ENCODE measurements at regions not wholly inside any gene's neighbourhood (a gene's known extent, or its start where the extent isn't known, plus 50 kb on each side); places are given as distances from the start of the nearest gene placed in this dataset.

- Histone ChIP-seq H3K27me3 (ENCODE audit: control insufficient read depth in 1 of 2, insufficient read depth in 2 of 2, low read length in 2 of 2) (no peaks in the 10 kb centered on the region), H3K27ac (ENCODE audit: low read depth, low read length) (no peak overlapping the region), H3K9ac (ENCODE audit: low read length) (no peak overlapping the region), H3K9me3 (ENCODE audit: low read length) (no peaks in the 10 kb centered on the region), H3K4me3 (ENCODE audit: low read depth in 1 of 2, low read length in 2 of 2) (no peak overlapping the region), H3K36me3 (ENCODE audit: insufficient read depth, low read length) (no peaks in the 10 kb centered on the region), H3K4me1 (ENCODE audit: insufficient read depth, low read length) (no peaks in the 10 kb centered on the region)
Observed at GRCh38 chr12:68515793-68516192, 94.9 kb upstream of the RAP1B start.

- no peak overlapping the region for H3K27ac ChIP-seq (ENCODE audit: low read depth, low read length)
- H3K9me3 ChIP-seq (ENCODE audit: low read length), result no peaks in the 10 kb centered on the region
- no peaks in the 10 kb centered on the region for H3K36me3 ChIP-seq (ENCODE audit: insufficient read depth, low read length)
- H3K4me3 ChIP-seq (ENCODE audit: low read depth in 1 of 2, low read length in 2 of 2), result no peak overlapping the region
- no peak overlapping the region for H3K9ac ChIP-seq (ENCODE audit: low read length)
- H3K4me1 ChIP-seq (ENCODE audit: insufficient read depth, low read length), result peaks cover 3% of the 10 kb centered on the region
- no peaks in the 10 kb centered on the region for H3K27me3 ChIP-seq (ENCODE audit: control insufficient read depth in 1 of 2, insufficient read depth in 2 of 2, low read length in 2 of 2)
Observed at GRCh38 chr12:68521321-68521839, 89.3 kb upstream of the RAP1B start.

GRCh38 chr12:68521848-68522502 lies 88.7 kb upstream of the RAP1B start:
- H3K27me3 ChIP-seq (ENCODE audit: control insufficient read depth in 1 of 2, insufficient read depth in 2 of 2, low read length in 2 of 2), result no peaks in the 10 kb centered on the region
- no peaks in the 10 kb centered on the region for H3K36me3 ChIP-seq (ENCODE audit: insufficient read depth, low read length)
- no peaks in the 10 kb centered on the region for H3K9me3 ChIP-seq (ENCODE audit: low read length)
- peaks cover 3% of the 10 kb centered on the region for H3K4me1 ChIP-seq (ENCODE audit: insufficient read depth, low read length)
- no peak overlapping the region for H3K4me3 ChIP-seq (ENCODE audit: low read depth in 1 of 2, low read length in 2 of 2)
- H3K9ac ChIP-seq (ENCODE audit: low read length), result no peak overlapping the region
- H3K27ac ChIP-seq (ENCODE audit: low read depth, low read length), result no peak overlapping the region

DNA sequence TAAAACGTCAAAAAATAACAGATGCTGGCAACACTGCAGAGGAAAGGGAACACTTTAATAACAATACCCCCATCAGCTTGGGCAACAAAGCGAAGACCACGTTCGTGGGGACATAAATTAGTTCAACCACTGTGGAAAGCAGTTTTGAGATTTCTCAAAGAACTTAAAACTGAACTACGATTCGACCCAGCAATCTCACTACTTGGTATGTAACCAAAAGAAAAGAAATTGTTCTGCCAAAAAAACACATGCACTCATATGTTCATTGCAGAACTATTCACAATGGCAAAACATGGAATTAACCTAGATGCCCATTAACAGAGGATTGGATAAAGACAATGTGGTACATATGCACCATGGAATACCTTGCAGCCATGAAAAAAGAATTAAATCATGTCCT lies 81.2 kb upstream of the RAP1B start:
- H3K27ac ChIP-seq (ENCODE audit: low read depth, low read length), result no peak overlapping the region
- peaks cover 9% of the 10 kb centered on the region for H3K4me1 ChIP-seq (ENCODE audit: insufficient read depth, low read length)
- H3K36me3 ChIP-seq (ENCODE audit: insufficient read depth, low read length), result no peaks in the 10 kb centered on the region
- H3K4me3 ChIP-seq (ENCODE audit: low read depth in 1 of 2, low read length in 2 of 2), result no peak overlapping the region
- H3K9ac ChIP-seq (ENCODE audit: low read length), result no peak overlapping the region
- no peaks in the 10 kb centered on the region for H3K9me3 ChIP-seq (ENCODE audit: low read length)
- no peaks in the 10 kb centered on the region for H3K27me3 ChIP-seq (ENCODE audit: control insufficient read depth in 1 of 2, insufficient read depth in 2 of 2, low read length in 2 of 2)

DNA sequence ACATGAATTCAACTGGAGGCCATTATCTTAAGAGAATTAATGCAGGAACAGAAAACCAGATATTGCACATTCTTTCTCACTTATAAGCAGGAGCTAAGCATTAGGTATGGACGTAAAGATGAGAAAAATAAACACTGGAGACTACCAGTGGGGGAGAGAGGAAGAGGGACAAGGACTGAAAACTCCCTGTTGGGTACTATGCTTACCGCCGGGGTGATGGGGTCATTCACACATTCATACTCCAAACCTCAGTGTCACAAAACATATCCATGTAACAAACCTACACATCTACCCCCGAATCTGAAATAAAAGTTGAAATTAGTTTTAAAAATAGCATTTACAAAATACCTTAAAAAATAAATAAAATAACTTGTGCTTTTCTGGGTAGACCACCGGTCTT lies 80.8 kb upstream of the RAP1B start:
- H3K4me1 ChIP-seq (ENCODE audit: insufficient read depth, low read length), result peaks cover 9% of the 10 kb centered on the region
- no peak overlapping the region for H3K4me3 ChIP-seq (ENCODE audit: low read depth in 1 of 2, low read length in 2 of 2)
- H3K27ac ChIP-seq (ENCODE audit: low read depth, low read length), result no peak overlapping the region
- no peaks in the 10 kb centered on the region for H3K36me3 ChIP-seq (ENCODE audit: insufficient read depth, low read length)
- no peaks in the 10 kb centered on the region for H3K27me3 ChIP-seq (ENCODE audit: control insufficient read depth in 1 of 2, insufficient read depth in 2 of 2, low read length in 2 of 2)
- H3K9ac ChIP-seq (ENCODE audit: low read length), result no peak overlapping the region
- H3K9me3 ChIP-seq (ENCODE audit: low read length), result no peaks in the 10 kb centered on the region

GRCh38 chr12:68530299-68530698 lies 80.4 kb upstream of the RAP1B start:
- H3K27me3 ChIP-seq (ENCODE audit: control insufficient read depth in 1 of 2, insufficient read depth in 2 of 2, low read length in 2 of 2), result no peaks in the 10 kb centered on the region
- no peaks in the 10 kb centered on the region for H3K9me3 ChIP-seq (ENCODE audit: low read length)
- no peak overlapping the region for H3K4me3 ChIP-seq (ENCODE audit: low read depth in 1 of 2, low read length in 2 of 2)
- H3K4me1 ChIP-seq (ENCODE audit: insufficient read depth, low read length), result peaks cover 9% of the 10 kb centered on the region
- no peaks in the 10 kb centered on the region for H3K36me3 ChIP-seq (ENCODE audit: insufficient read depth, low read length)
- H3K27ac ChIP-seq (ENCODE audit: low read depth, low read length), result no peak overlapping the region
- no peak overlapping the region for H3K9ac ChIP-seq (ENCODE audit: low read length)

DNA sequence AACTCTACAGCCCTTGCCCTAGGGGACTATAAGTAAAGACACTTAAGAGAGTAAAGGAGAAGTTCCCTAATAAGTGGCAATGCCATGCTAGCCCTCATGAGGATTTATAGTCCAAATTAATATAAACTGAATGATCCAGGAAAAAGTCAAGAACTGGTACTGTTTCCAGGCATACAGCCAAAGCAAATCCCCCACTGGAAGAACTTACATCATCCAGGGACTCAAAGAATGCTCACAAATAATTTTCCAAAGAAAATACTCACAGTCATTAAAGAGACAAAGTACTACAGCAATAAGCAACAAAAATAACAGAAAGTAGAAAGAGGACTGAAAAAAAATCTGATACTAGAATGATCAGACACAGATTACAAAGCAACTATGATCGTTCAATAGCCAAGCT lies 79.7 kb upstream of the RAP1B start:
- no peaks in the 10 kb centered on the region for H3K27me3 ChIP-seq (ENCODE audit: control insufficient read depth in 1 of 2, insufficient read depth in 2 of 2, low read length in 2 of 2)
- H3K9me3 ChIP-seq (ENCODE audit: low read length), result no peaks in the 10 kb centered on the region
- no peak overlapping the region for H3K9ac ChIP-seq (ENCODE audit: low read length)
- H3K36me3 ChIP-seq (ENCODE audit: insufficient read depth, low read length), result no peaks in the 10 kb centered on the region
- H3K4me1 ChIP-seq (ENCODE audit: insufficient read depth, low read length), result peaks cover 9% of the 10 kb centered on the region
- H3K4me3 ChIP-seq (ENCODE audit: low read depth in 1 of 2, low read length in 2 of 2), result no peak overlapping the region
- no peak overlapping the region for H3K27ac ChIP-seq (ENCODE audit: low read depth, low read length)

DNA sequence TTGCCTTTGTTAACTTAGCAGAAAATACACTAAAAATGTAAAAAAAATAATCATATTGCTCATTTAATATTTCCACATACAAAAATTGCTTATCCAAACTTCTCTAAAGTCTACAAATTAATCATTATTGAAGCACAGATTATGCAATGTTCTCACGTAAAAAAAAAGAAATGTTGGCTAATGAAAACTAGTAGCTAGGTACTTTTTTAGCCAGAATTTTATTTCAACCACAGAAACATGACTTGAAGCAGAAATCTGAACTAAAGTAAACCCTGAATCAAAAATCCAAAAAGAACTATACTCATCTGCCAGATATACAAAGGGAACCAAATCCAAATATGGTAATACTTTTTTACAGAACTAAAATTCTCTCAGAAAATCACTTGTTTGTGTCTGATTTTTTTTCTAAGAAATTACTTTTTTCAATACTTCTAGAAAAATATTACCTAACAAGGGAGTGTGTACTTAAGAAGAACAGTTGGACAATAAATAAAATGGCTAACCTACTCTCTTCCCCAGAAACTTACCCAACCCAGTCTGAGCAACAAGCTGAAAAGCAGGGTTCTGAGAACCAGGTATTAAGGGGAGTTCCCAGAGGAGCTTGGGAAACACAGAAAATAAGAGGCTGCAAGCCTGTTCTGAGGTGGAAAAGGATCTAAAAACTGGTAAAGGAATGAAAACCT lies 78.4 kb upstream of the RAP1B start:
- H3K4me3 ChIP-seq (ENCODE audit: low read depth in 1 of 2, low read length in 2 of 2), result no peak overlapping the region
- no peak overlapping the region for H3K27ac ChIP-seq (ENCODE audit: low read depth, low read length)
- H3K4me1 ChIP-seq (ENCODE audit: insufficient read depth, low read length), result peaks cover 9% of the 10 kb centered on the region
- no peaks in the 10 kb centered on the region for H3K27me3 ChIP-seq (ENCODE audit: control insufficient read depth in 1 of 2, insufficient read depth in 2 of 2, low read length in 2 of 2)
- no peaks in the 10 kb centered on the region for H3K9me3 ChIP-seq (ENCODE audit: low read length)
- H3K9ac ChIP-seq (ENCODE audit: low read length), result no peak overlapping the region
- no peaks in the 10 kb centered on the region for H3K36me3 ChIP-seq (ENCODE audit: insufficient read depth, low read length)

DNA sequence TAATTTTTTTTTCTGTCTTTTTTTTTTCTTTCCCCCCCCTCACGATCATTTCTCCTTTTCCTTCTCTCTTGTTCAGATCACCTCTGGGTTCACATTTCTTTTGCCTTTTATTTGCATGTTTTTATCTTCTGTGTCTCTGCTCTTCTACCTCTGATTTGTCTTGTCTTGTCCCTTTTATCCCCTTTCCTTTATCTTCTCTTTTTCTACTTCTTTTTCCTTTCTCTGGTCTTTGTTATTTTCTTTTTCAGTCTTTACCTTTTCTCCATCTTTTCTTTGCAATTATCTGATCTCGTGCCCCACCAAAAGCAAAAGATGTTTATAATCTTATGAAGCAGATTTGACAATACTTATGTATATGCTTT lies 77.8 kb upstream of the RAP1B start:
- H3K27ac ChIP-seq (ENCODE audit: low read depth, low read length), result no peak overlapping the region
- H3K27me3 ChIP-seq (ENCODE audit: control insufficient read depth in 1 of 2, insufficient read depth in 2 of 2, low read length in 2 of 2), result no peaks in the 10 kb centered on the region
- no peaks in the 10 kb centered on the region for H3K36me3 ChIP-seq (ENCODE audit: insufficient read depth, low read length)
- H3K4me1 ChIP-seq (ENCODE audit: insufficient read depth, low read length), result peaks cover 9% of the 10 kb centered on the region
- H3K4me3 ChIP-seq (ENCODE audit: low read depth in 1 of 2, low read length in 2 of 2), result no peak overlapping the region
- no peaks in the 10 kb centered on the region for H3K9me3 ChIP-seq (ENCODE audit: low read length)
- no peak overlapping the region for H3K9ac ChIP-seq (ENCODE audit: low read length)

DNA sequence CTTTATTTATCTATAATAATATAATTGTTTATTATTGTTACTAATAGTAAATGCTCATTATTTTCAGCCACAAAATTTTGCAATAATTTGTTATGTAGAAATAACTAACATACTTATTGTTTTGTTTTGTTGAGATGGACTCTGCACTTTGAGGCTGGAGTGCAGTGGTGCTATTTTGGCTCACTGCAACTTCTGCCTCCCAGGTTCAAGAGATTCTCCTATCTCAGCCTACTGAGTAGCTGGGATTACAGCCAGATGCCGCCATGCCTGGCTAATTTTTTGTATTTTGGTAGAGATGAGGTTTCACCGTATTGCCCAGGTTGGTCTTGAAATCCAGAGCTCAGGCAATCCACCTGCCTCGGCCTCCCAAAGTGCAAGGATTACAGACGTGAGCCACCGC lies 76.6 kb upstream of the RAP1B start:
- H3K9ac ChIP-seq (ENCODE audit: low read length), result no peak overlapping the region
- peaks cover 18% of the 10 kb centered on the region for H3K4me1 ChIP-seq (ENCODE audit: insufficient read depth, low read length)
- H3K27ac ChIP-seq (ENCODE audit: low read depth, low read length), result no peak overlapping the region
- H3K9me3 ChIP-seq (ENCODE audit: low read length), result no peaks in the 10 kb centered on the region
- no peaks in the 10 kb centered on the region for H3K27me3 ChIP-seq (ENCODE audit: control insufficient read depth in 1 of 2, insufficient read depth in 2 of 2, low read length in 2 of 2)
- H3K4me3 ChIP-seq (ENCODE audit: low read depth in 1 of 2, low read length in 2 of 2), result no peak overlapping the region
- H3K36me3 ChIP-seq (ENCODE audit: insufficient read depth, low read length), result no peaks in the 10 kb centered on the region

DNA sequence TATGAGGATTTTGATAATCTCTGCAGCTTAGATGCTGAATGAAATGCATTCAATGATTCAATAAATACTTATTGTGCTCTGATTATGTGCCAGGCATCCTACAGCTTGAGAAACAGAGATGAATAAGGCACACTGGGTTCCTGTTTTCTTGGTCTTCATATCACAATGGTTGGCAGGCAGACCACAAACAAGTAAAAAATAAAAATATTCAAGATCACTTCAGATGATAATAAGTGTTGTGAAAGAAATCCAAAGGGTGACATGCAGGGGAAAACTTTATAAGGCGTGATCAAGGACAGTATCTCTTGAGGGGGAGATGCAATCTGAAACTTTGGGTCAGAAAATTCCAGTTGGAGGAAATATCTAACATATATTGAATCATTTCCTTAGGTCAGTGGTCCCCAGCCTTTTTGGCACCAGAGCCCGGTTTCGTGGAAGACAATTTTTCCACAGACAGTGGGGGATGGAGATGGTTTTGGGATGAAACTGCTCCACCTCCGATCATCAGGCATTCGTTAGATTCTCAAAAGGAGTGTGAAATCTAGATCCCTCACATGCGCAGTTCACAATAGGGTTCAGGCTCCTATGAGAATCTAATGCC lies 73.7 kb upstream of the RAP1B start:
- no peak overlapping the region for H3K27ac ChIP-seq (ENCODE audit: low read depth, low read length)
- no peaks in the 10 kb centered on the region for H3K36me3 ChIP-seq (ENCODE audit: insufficient read depth, low read length)
- no peaks in the 10 kb centered on the region for H3K9me3 ChIP-seq (ENCODE audit: low read length)
- H3K9ac ChIP-seq (ENCODE audit: low read length), result no peak overlapping the region
- no peak overlapping the region for H3K4me3 ChIP-seq (ENCODE audit: low read depth in 1 of 2, low read length in 2 of 2)
- no peaks in the 10 kb centered on the region for H3K27me3 ChIP-seq (ENCODE audit: control insufficient read depth in 1 of 2, insufficient read depth in 2 of 2, low read length in 2 of 2)
- peaks cover 18% of the 10 kb centered on the region for H3K4me1 ChIP-seq (ENCODE audit: insufficient read depth, low read length)

Data from muscle layer of colon (tissue), 2 donors.